SH-SY5Y (cell line): ENCODE measurements at regions not wholly inside any gene's neighbourhood (a gene's known extent, or its start where the extent isn't known, plus 50 kb on each side); places are given as distances from the start of the nearest gene placed in this dataset.

ENCODE experiments used
- GATA2 ChIP-seq: IDR thresholded peaks from 2 replicates; pipeline ENCODE4 v1.6.1; 2011; ENCODE audit warnings: mild to moderate bottlenecking, low read depth, low read length
- GATA3 ChIP-seq: IDR thresholded peaks from 2 replicates; pipeline ENCODE4 v1.6.1; 2011; ENCODE audit warnings: low read depth, mild to moderate bottlenecking, low read length, moderate library complexity

DNA sequence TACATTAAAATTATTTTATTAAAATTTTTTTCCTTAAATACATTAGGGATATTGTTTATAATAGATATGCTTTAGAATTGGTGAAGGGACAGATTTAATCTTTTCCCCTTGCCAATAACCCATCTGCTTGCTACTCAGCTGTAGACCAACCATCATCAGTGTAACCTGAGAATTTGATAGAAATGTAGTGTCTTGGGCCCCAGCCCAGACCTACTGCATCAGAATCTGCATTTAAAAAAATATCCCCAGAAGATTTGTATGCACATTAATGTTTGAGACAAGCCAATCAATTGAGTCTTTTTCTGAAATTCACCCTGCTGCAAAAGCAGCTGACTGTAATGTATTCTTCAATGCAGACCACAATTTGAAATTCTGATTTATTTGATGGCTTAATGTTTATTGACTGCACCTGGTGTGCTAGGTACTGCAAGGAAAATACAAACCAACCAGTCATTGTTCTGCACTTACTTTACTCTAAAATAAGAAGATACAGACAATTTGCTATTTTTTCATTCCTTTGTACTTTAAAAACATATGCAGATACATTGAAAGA, 190.7 kb upstream of the SGO1 start:
- TF ChIP-seq GATA2, result no peak
- TF ChIP-seq GATA3, result no peak
